ENCODE measurements at regions not wholly inside any gene's neighbourhood (a gene's known extent, or its start where the extent isn't known, plus 50 kb on each side); places are given as distances from the start of the nearest gene placed in this dataset.
A peak's percentile ranks its signal among the peaks of the same experiment; 100 is the strongest.

GRCh38 chr3:117562000-117562399 lies 852.4 kb downstream of the TUSC7 start:
- 27 to 83% (median 51%) methylated on average over 1 to 2 of the region's 2 CpGs for WGBS, 4 donors
- Histone ChIP-seq H3K27me3 (no peaks in the 10 kb centered on the region), H3K4me3 (no peak overlapping the region), H3K27ac (no peak overlapping the region), H3K4me1 (replicated peaks in 1 of 2) (peaks cover 0 to 7% of the 10 kb centered on the region in 2 donors), H3K9me3 (replicated peaks in 1 of 3) (no peaks in the 10 kb centered on the region), H3K36me3 (replicated peaks in 1 of 2) (no peaks in the 10 kb centered on the region)
- intact Hi-C loops (cut with DNase I) = no loop called here
- DNase-seq = peak in 5 of 7 donors; percentile 17 to 68 (median 21)
- TF ChIP-seq POLR2A (IDR thresholded peaks at IDR 0.05) (no peak), CTCF (IDR thresholded peaks at IDR 0.05) (no peak)

GRCh38 chr3:117563063-117563462 lies 853.5 kb downstream of the TUSC7 start:
- no peak for TF ChIP-seq CTCF (IDR thresholded peaks at IDR 0.05)
- TF ChIP-seq POLR2A (IDR thresholded peaks at IDR 0.05) = no peak
- 59 to 73% (median 66%) methylated on average over 4 of the region's 4 CpGs for WGBS, 4 donors
- Histone ChIP-seq H3K9me3 (replicated peaks in 1 of 3) (no peaks in the 10 kb centered on the region), H3K4me3 (no peak overlapping the region), H3K36me3 (replicated peaks in 1 of 2) (no peaks in the 10 kb centered on the region), H3K27me3 (no peaks in the 10 kb centered on the region), H3K4me1 (replicated peaks in 1 of 2) (peaks cover 0 to 15% of the 10 kb centered on the region in 2 donors), H3K27ac (no peak overlapping the region)
- intact Hi-C loops (cut with DNase I) = no loop called here
- no peak for DNase-seq

GRCh38 chr3:117565777-117566176 lies 856.2 kb downstream of the TUSC7 start:
- no peak overlapping the region for H3K4me3 ChIP-seq
- H3K27me3 ChIP-seq = no peaks in the 10 kb centered on the region
- no peak for DNase-seq
- TF ChIP-seq POLR2A (IDR thresholded peaks at IDR 0.05) = no peak
- TF ChIP-seq CTCF (IDR thresholded peaks at IDR 0.05) = no peak
- H3K9me3 ChIP-seq (replicated peaks in 1 of 3) = no peaks in the 10 kb centered on the region
- no peak overlapping the region for H3K27ac ChIP-seq
- intact Hi-C loops (cut with DNase I) = no loop called here
- H3K4me1 ChIP-seq (replicated peaks in 1 of 2) = peaks cover 0 to 15% of the 10 kb centered on the region in 2 donors
- H3K36me3 ChIP-seq (replicated peaks in 1 of 2) = no peaks in the 10 kb centered on the region

GRCh38 chr3:117566926-117567325 lies 857.3 kb downstream of the TUSC7 start:
- no peak overlapping the region for H3K4me3 ChIP-seq
- H3K36me3 ChIP-seq (replicated peaks in 1 of 2) = no peaks in the 10 kb centered on the region
- TF ChIP-seq CTCF (IDR thresholded peaks at IDR 0.05) (no peak), POLR2A (IDR thresholded peaks at IDR 0.05) (no peak)
- peaks cover 0 to 15% of the 10 kb centered on the region in 2 donors for H3K4me1 ChIP-seq (replicated peaks in 1 of 2)
- intact Hi-C loops (cut with DNase I) = no loop called here
- H3K9me3 ChIP-seq (replicated peaks in 1 of 3) = no peaks in the 10 kb centered on the region
- DNase-seq = no peak
- H3K27ac ChIP-seq = no peak overlapping the region
- H3K27me3 ChIP-seq = no peaks in the 10 kb centered on the region
- 76 to 88% (median 84%) methylated on average over 2 of the region's 2 CpGs for WGBS, 4 donors

All from adrenal gland (tissue), 9 donors.